HG03139 (cell line): ENCODE measurements at regions not wholly inside any gene's neighbourhood (a gene's known extent, or its start where the extent isn't known, plus 50 kb on each side); places are given as distances from the start of the nearest gene placed in this dataset.

Experiments used
- ATAC-seq: cut with Tn5 transposase; IDR thresholded peaks from one replicate; pipeline ENCODE4 v1.9.1; 2021; ENCODE audit not compliant: unreplicated experiment

GRCh38 chr2:150023663-150024062 is 436.1 kb upstream of the MMADHC start:
- no peak for ATAC-seq

DNA sequence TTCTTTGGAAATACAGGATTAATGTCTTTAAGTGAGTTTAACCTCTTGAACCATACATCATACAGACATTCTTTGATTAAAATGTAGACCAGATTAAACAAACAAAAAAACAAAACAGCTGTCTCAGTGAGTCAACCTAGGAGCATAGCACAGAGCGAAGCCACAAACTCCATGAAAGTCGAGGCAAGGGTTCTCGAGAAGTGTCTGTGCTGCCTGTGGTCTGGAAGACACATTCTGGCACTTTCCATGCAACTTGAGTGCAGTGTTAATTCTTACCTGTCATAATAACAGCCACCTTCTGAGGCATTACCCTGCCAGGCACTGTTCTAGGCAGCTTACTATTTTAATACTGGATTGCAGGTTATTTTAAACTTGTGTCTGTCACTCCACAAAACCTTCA is 435.5 kb upstream of the MMADHC start:
- no peak for ATAC-seq

GRCh38 chr2:150020937-150021673 is 433.5 kb upstream of the MMADHC start:
- ATAC-seq: no peak

DNA sequence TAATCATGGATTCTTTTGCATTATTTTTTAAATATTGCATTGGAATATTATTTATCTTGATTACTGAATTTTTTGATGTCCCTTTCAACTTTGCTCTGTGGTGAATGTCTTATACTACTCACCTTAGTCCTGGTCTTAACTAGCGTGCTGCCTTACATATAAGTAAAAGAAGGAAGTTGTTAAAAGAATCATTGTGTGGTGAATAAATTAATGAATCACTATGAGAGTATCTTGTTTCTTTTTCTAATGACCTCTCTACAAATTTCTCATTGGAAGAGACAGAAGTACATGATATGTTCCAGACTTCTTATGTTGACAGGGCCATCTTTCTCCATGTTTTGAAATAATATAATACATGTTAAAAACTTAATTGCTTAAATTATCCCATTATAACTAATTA is 432.6 kb upstream of the MMADHC start:
- ATAC-seq: no peak

DNA sequence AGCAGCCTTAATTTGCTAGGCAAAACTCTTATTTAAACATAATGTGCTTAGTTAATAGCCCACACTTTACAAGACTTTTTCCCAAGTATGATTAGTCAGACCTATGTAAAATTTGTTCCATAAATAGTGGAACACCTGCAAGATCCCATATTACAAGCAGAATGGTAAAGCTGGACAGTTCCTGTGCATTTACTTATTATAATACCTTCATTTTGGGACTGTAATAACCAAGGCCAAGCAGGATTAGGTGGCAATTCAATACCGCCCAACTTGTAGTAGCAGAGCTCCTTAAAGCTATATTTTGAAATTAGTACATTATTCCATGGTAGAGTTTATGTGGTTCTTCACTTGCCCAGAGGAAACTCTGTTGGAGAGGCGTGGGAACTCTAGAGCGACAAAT is 431.5 kb upstream of the MMADHC start:
- ATAC-seq: no peak

DNA sequence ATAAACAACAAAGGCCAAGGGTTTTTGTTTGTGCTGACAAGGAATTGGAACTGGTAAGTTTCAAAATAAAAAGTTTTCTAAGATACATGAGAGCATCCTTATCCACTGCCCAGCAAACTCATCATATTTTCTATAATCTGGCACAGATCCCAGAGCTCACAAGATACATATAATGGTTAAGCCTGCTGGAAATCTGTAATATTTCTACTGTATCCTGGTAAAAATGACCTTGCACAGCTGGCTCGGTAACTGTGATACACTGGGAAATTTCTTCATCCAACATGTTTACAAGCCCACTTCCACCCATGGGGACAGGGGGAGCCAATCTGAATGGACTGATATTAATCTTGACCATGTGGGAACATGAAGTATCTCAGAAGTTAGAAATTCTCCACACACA is 425.4 kb upstream of the MMADHC start:
- ATAC-seq: no peak

- ATAC-seq: no peak
Measured at GRCh38 chr2:150011161-150011730, 423.7 kb upstream of the MMADHC start.

DNA sequence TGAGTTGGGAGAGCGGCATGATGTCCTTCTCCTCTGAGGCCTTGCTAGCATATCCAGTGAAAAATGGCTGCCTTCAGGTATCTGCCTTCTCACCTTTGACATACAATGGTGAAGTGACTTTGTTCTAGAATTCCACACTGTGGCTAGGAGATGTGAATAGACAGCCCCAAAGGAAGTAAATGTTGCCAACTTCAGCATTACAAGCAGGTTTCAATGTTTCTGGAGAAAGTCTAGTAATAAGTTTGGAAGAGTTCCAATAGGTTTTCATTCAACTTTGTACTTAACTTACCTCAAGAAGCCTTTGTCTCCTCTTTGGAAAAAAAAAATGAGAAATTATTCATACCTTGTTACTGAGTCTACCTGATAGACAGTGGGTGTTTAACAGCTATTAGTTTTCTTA is 421.3 kb upstream of the MMADHC start:
- no peak for ATAC-seq

DNA sequence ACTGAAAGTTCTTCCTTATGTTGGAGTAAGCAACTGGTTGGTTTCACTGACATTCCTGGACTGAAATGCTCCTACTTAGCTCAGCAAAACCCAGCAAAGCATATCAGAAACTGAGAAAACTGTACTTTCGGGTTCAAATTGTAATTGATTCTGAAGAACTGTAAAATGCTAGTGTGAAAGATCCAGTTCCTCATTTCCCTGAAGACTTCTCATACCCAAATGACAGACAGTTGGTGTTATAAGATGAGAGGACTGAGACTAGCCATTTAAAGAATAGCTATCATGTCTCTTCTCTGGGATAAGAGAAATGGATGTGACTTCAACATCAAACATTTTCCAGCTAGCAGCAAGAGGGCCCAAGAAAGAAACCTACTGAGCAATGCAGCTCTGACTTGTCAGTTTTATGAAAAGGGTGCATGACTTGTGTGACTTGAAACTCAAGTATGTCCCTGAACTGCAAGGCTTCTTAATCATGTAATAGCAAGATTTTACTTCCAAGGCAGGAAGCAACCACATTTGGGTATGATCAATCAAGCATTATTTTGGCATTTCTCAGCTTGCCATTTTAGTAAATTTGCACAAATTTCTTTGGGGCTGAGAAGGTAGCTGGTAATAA is 420.3 kb upstream of the MMADHC start:
- no peak for ATAC-seq

GRCh38 chr2:150006591-150006990 is 419.0 kb upstream of the MMADHC start:
- ATAC-seq: no peak

GRCh38 chr2:150003544-150003943 is 416.0 kb upstream of the MMADHC start:
- ATAC-seq: no peak

GRCh38 chr2:150001788-150002187 is 414.2 kb upstream of the MMADHC start:
- ATAC-seq: no peak

DNA sequence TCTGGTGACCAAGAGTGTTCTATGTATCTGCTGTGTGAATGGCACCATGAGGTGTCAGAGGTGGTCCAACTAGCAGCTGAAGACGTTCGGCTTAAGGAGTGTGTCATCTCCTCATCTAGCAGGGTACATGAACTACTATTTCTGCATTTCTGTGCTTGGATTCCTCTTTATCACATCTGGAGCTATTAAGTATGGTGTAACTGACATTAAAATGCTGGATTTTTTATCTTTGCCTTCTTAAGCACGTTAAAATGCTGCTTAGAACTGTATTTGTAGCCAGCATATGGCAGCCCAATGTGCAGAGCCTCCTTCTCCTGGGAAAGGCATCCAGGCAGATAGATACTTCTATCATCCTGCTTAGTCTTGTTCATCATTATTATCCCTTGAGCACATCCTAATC is 409.3 kb upstream of the MMADHC start:
- no peak for ATAC-seq

- ATAC-seq: no peak
Measured at GRCh38 chr2:149994057-149994728, 406.6 kb upstream of the MMADHC start.

DNA sequence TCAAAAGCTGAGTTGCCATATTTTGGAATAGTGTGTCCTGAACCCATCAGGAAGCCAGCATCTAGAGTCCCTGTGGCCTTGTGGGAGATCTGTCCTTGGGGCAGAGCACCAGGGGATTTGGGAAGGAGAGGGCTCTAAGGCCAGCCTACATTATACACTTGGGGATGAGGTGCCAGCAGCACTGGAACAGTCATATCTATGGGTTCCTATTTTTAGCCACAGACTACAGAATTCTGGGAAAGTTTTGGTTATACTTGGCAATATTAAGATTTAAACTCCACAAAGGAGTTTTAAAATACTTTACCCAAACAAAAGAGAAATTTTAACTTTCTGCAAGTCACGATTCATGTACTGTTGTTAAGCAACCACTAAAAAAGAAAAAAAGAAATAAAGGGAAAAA is 405.7 kb upstream of the MMADHC start:
- no peak for ATAC-seq

GRCh38 chr2:149991576-149991975 is 404.0 kb upstream of the MMADHC start:
- no peak for ATAC-seq

GRCh38 chr2:149990965-149991364 is 403.4 kb upstream of the MMADHC start:
- no peak for ATAC-seq

DNA sequence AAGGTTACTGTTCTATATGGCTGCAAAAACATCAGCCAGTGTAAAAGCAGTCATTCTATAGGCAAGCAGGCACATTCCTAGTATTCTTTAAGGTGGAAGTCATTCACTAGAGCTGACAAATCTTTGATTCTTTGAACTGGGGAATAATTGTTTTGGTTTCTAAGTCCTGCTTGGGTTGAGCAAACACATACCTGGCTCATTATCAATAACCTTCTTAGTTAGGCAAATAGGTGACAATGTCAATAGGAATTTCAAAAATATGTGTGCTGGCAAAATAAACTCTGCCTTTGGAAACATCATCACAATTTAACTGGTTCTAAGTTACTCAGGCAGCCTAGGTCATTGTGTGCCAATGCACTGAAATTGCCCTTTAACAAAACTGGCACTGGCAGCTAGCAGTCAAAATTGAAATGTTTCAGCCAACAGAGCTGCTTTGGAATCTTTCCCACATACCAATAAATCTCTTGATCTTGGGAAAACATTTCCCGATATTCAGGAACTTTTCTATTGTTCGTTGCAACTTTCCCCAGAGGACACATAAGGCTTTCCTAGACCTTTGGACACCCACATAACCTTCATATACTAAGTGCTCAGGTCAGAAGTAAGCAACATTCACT is 402.0 kb upstream of the MMADHC start:
- no peak for ATAC-seq

- no peak for ATAC-seq
Measured at GRCh38 chr2:149988361-149988760, 400.8 kb upstream of the MMADHC start.

DNA sequence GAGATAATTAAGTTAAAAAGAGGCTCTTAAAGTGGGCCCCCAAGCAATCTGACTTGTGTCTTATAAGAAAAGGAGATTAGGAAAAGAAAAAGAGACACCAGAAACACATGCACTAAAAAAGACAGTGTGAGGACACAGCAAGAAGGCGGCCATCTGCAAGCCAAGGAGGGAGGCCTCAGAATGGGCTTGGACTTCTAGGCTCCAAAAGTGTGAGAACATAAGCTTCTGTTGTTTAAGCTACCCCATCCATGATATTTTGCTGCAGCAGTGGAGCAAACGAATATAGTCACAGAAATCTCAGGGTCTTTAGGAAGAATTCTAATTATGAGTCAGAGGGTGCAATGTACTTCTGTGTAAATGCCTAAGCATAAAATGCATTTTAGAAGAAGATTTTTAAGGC is 399.3 kb upstream of the MMADHC start:
- no peak for ATAC-seq

GRCh38 chr2:149984311-149984710 is 396.7 kb upstream of the MMADHC start:
- ATAC-seq: no peak

DNA sequence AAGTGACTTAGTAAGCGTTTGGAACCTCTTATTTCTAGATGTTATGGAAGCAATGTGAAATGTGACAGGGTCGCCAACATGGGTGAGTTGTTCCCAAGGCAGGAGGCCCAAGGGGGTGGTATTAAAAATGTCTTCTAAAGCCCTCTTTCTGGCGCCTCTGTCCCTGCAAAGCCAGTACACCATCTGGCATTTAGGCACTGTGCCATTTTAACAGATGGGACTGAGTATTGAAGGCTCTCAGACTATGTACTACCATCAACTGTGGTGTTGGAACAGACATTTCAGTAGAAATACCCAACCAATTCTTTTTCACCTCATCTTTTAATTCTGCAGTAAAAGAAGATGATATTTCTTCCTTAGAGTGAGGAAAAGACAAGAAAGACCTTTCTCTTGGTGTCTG is 384.5 kb upstream of the MMADHC start:
- no peak for ATAC-seq
